ENCODE measurements at regions not wholly inside any gene's neighbourhood (a gene's known extent, or its start where the extent isn't known, plus 50 kb on each side); places are given as distances from the start of the nearest gene placed in this dataset.
"Not testable (repeated sequence)": the region's sequence is repeated elsewhere in the genome, so short reads cannot be mapped to it uniquely, and the experiment has no call there.

DNA sequence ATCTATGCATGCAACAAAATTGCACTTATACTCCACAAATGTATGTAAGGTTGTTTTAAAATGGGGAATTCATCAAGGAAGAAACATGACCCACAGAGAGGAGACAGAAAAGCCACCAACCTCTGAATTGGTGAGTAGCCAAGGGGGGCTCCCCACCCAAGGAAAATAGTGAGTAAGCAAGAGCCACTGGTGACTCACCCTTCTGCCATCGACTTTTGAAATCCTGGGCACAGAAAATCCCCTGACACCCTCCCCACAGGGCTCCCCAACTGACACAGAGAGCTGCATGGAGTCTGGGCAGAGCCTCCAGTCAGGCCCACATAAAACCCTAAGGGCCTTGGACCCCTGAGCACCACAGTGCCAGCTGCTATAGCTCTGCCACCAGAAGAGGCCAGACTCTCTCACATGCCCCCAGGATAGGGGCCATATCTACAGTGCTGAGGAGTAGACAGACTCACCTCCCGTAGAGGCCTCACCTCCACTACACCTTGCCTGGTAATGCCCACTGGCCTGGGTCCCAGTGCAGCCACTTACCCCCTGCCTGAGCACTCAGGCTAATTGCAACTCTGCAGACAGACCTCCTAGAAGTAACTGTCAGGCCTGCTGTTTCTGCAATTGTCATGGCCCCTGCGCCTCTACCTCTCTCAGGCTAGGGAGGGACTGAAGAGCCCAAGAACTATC lies 244.7 kb upstream of the WSB1 start:
- peak; percentile 78 for DNase-seq (ENCODE audit: low spot score)

DNA sequence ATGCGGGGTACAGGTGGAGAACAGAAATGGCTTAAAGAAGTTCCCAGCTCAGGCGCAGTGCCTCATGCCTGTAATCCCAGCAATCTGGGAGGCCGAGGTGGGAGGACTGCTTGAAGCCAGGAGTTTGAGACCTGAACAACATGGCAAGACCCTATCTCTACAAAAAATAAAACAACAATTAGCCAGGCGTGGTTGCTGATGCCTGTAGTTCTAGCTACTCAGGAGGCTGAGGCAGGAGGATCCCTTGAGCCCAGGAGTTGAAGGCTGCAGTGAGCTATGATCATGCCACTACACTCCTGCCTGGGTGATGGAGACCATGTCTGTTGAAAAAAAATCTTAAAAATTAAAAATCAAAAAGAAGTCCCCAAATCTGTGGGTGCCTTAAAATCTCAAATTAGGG lies 228.3 kb upstream of the WSB1 start:
- DNase-seq (ENCODE audit: low spot score) = no peak

GRCh38 chr17:27066315-27066714 lies 227.6 kb upstream of the WSB1 start:
- no peak for DNase-seq (ENCODE audit: low spot score)

GRCh38 chr17:27069842-27070508 lies 223.9 kb upstream of the WSB1 start:
- no peak for DNase-seq (ENCODE audit: low spot score)

GRCh38 chr17:27070836-27071235 lies 223.1 kb upstream of the WSB1 start:
- DNase-seq (ENCODE audit: low spot score) = no peak

GRCh38 chr17:27072885-27073284 lies 221.0 kb upstream of the WSB1 start:
- no peak for DNase-seq (ENCODE audit: low spot score)

GRCh38 chr17:27076814-27077213 lies 217.1 kb upstream of the WSB1 start:
- DNase-seq (ENCODE audit: low spot score) = no peak

DNA sequence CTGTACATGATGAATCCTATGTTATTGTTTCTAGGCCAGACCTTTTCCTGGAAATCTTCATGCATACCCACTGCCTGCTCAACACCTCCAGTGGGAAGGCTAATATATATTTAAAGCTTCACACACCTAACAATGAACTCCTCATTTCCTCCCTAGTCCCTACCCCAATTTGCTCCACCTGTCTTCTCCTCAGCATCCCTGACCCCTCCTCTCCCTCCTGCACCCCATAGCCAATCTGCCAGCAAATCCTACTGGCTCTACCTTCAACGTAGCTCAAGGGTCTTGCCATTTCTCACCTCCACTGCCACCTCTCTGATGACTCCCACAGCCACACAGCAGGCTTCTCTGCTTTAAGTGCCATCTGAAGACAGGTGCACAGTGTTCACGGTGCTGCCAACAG lies 215.6 kb upstream of the WSB1 start:
- DNase-seq (ENCODE audit: low spot score) = no peak

DNA sequence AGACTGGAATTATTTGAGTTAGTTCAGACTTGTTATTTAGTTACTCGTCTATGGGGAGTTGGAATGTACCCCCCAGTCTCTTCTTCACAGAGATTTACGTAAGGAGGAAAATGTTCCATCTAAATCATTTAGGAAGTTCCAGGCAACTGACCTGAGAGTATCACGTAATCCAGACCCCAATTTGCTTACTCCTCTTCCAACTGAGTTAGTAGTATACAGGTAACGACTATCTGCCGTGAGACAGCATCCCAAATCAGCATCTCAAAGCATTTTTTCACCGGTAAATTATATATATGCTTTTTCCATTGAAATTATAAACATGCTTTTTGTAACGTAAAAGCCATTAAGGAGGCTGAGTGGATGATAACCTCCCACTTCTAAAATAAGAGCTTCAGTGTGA lies 214.3 kb upstream of the WSB1 start:
- no peak for DNase-seq (ENCODE audit: low spot score)

DNA sequence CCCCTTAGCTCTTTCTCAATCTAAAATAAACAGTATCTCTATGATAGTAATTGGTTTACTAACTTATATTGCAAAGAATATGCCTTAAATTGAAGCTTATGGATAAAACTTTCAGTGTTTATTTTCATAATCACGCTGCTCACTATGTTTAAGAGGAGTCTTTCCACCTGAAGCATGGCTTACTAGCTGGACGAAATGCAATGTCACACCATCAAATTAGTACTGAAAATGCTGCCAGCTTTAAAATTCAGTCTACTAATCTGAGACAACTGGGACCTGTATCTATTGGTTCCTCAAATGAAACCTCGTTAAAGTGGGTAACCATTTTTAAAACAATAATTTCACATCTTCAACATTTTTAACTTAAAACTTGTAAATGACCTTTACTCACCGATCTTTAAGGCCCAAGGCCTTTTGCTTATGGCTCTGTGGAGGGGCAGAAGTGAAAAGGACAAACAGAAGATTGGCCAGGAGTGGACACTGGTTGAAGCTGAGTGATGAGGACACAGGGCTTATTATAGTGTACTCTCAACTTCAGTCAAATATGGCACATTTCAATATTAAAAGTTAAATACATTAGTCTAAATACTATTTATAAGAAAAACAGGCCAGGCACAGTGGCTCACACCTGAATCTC lies 212.8 kb upstream of the WSB1 start:
- DNase-seq (ENCODE audit: low spot score) = no peak

GRCh38 chr17:27082023-27082774 lies 211.7 kb upstream of the WSB1 start:
- DNase-seq (ENCODE audit: low spot score) = no peak

DNA sequence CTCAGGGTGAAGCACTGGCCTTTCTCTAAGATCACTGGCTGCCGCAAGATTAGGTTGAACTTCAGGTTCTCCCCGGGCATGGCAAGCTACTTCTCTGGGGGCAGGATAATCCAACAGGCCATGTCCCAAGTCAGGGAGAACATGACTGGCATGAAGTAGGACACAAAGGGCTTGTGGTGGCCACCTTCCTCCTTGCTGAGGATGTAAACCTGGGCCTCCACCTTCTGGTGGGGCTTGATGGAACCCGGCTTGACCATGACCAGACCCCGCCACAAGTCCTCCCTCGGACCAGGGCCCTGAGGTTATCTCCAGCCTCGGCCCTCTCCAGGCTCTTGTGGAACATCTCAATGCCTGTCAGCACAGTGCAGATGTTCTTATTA lies 211.1 kb upstream of the WSB1 start:
- DNase-seq (ENCODE audit: low spot score) = no peak

GRCh38 chr17:27083408-27084185 lies 210.3 kb upstream of the WSB1 start:
- no peak for DNase-seq (ENCODE audit: low spot score)

- no peak for DNase-seq (ENCODE audit: low spot score)
Measured at GRCh38 chr17:27085517-27085916, 208.4 kb upstream of the WSB1 start.

GRCh38 chr17:27086526-27086925 lies 207.4 kb upstream of the WSB1 start:
- no peak for DNase-seq (ENCODE audit: low spot score)

DNA sequence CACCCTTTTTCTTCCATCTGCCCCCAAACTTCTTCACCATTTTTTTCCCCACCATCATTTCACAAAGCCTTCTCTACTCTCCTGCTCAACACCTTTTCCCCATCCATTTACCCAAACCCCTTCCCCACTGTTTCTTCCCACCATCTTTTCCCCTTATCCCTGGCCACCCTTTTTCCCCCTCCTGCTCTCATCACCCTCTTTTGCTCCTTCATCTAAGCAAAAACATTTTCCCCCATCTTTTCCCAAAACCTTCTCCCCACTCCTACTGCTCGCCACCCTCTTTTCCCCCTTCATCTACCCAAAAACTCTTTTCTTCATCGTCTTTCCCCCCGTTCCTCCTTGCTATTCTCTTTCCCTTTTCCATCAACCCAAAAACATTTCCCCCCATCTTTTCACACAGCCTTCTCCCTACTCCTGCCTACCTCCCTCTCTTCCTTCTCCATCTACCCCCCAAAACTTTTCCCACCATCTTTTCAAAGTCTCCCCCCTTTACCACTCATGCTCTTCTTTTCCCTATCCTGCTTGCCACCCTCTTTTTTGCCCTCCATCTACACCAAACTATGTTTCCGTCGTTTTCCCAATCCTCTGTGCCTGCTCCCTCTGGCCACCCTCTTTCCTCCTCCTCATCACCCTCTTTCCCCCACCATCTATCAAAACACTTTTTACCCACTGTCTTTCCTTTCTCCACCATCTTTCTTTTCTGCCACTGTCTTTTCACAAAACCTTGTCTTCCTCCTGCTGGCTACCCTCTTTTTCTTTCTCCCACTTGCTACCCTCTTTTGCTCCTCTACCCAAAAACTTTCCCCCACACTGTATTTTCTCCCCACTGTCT lies 205.8 kb upstream of the WSB1 start:
- DNase-seq (ENCODE audit: low spot score) = no peak

DNA sequence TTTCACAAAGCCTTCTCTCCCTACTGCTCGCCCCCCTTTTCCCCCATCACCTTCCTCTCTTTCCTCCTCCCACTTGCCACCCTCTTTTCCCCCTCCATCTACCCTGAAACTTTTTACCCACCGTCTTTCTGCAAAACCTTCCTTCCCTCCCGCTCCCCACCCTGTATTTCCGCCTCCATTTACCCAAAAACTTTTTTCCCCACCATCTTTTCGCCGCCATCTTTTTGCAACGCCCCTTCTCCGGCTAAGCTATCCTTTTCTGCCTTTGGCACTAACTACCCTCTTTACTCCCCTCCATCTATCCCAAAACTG lies 205.2 kb upstream of the WSB1 start:
- no peak for DNase-seq (ENCODE audit: low spot score)

DNA sequence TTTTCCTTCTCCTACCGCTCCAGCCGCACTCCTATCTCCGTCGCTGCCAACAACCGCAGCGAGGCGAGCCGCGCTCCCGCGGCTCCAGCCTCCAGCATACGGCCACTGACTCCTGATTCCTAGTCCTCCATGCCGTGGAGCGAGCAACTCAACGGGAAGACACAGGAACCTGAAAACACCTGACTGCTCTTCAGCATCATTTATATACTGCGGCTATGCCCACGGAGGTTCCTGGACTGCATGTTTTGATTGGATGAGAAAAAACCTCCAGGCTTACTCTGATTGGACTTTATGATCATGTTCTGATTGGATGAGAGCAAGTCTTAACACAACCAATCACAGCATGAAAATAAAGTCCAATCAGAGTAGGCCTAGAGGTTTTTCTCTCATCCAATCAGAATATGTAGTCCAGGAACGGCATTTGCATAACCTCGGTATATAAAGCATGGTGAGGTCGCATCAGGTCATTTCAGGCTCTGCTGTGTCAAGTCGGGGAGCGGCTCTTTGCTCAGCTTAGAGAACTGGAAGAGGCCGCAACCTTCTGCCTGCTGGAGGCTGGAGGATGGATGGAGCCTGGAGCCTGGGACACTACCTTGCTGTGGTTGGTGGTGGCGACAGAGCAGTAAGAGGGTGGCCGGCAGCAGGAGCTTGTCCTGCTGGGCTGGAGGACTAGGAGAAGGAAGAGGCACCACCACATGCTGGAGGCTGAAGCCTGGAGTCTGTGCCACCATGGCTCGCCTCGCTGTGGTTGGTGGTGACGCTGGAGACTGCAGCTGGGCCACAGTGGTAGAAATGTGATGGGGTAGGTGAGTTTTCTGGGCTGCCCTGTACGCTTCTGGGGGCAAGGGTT lies 204.6 kb upstream of the WSB1 start:
- peak; percentile 13 for DNase-seq (ENCODE audit: low spot score)

DNA sequence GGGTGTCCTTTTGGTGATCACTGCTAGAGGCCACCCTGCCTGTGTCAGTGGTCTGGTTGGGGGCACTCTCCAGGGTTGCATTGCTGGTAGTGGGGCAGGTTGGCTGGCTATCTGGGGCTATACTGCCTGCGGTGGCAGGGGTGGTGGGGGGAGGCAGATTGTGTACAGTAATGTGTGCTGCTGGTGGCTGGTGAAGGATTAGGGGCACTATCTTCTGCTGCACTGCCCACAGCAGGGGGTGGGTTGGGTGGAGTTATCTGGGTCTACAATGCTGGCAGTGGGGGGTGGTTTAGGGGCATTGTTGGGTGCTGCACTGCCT lies 204.0 kb upstream of the WSB1 start:
- no peak for DNase-seq (ENCODE audit: low spot score)

DNA sequence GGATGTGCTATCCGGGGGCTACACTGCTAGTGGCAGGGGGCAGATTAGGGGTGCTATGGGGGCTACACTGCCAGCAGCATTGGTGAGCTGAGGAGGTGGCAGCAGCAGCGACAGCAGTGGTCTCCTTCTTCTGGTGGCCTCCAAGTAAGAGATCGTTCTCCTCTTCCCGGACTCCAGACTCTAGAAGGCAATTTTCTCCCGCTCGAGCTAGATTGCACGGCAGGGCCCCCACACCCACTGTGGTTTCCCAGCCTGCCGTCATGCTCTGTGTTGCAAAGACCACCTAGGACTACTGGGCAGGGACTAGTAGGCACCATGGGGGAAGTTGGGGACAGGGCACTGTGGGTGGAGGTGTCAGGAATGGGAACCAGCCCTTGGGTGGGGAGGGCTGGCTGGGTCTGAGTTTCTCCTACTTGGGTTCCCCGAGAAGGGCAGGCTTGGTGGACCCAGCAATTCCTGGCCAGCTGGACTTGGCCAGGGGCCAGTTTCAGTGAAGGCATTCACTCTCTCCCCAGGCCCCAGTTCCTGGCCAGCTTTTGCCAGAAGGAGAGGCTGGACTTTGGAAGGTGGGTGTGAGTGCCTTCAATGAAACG lies 203.4 kb upstream of the WSB1 start:
- DNase-seq (ENCODE audit: low spot score) = not testable (repeated sequence)

Data from A172 (cell line).